NCI-H2227 (cell line): ENCODE measurements at regions not wholly inside any gene's neighbourhood (a gene's known extent, or its start where the extent isn't known, plus 50 kb on each side); places are given as distances from the start of the nearest gene placed in this dataset.

ENCODE experiments used
- DNase-seq: peaks from one replicate; lab custom pipeline; 2025; ENCODE audit not compliant: unreplicated experiment; lab: John Stamatoyannopoulos, UW

GRCh38 chr1:59230622-59231021, 66.3 kb upstream of the FGGY start:
- no peak for DNase-seq

GRCh38 chr1:59232216-59232615, 64.7 kb upstream of the FGGY start:
- peak; percentile 22 for DNase-seq

GRCh38 chr1:59233444-59233843, 63.5 kb upstream of the FGGY start:
- DNase-seq, result no peak

GRCh38 chr1:59236721-59237545, 60.0 kb upstream of the FGGY start:
- DNase-seq, result no peak

- DNase-seq, result no peak
Observed at GRCh38 chr1:59237900-59238299, 59.0 kb upstream of the FGGY start.

GRCh38 chr1:59238333-59238934, 58.5 kb upstream of the FGGY start:
- DNase-seq, result peak; percentile 81

GRCh38 chr1:59238993-59239392, 57.9 kb upstream of the FGGY start:
- DNase-seq, result peak; percentile 77

GRCh38 chr1:59241909-59242308, 55.0 kb upstream of the FGGY start:
- no peak for DNase-seq

- DNase-seq, result no peak
Observed at GRCh38 chr1:59242370-59242769, 54.5 kb upstream of the FGGY start.

- DNase-seq, result no peak
Observed at GRCh38 chr1:59243550-59243949, 53.3 kb upstream of the FGGY start.

GRCh38 chr1:59243978-59244377, 52.9 kb upstream of the FGGY start:
- DNase-seq, result no peak

GRCh38 chr1:59244891-59245290, 52.0 kb upstream of the FGGY start:
- no peak for DNase-seq
